Sigmoid colon (tissue), 4 donors: ENCODE measurements at regions not wholly inside any gene's neighbourhood (a gene's known extent, or its start where the extent isn't known, plus 50 kb on each side); places are given as distances from the start of the nearest gene placed in this dataset.

Experiments
- CTCF ChIP-seq, 4 experiments: fragments of 450-650 bp in 3 of 4; fragments of 200-600 bp in 1 of 4; IDR thresholded peaks; one replicate each; pipeline ENCODE4 v1.5.1; 2016 to 2019; ENCODE audit warnings: antibody characterized with exemption in 4 of 4, mild to moderate bottlenecking in 3 of 4, moderate library complexity in 2 of 4
- POLR2AphosphoS5 ChIP-seq, 4 donors: sonication (generic); formaldehyde crosslinking; IDR thresholded peaks; one replicate each; pipeline ENCODE4 v1.6.1; 2017; ENCODE audit warnings: antibody characterized with exemption in 4 of 4

GRCh38 chrX:109283870-109284269 lies 198.0 kb downstream of the GUCY2F start:
- no peak for TF ChIP-seq CTCF (IDR thresholded peaks at IDR 0.05)
- TF ChIP-seq POLR2AphosphoS5 (IDR thresholded peaks at IDR 0.05) = no peak
